CD4-positive, alpha-beta T cell treated with Interleukin-1 beta for 1 hour (primary cell): ENCODE measurements at regions not wholly inside any gene's neighbourhood (a gene's known extent, or its start where the extent isn't known, plus 50 kb on each side); places are given as distances from the start of the nearest gene placed in this dataset.
"Not testable (repeated sequence)": the region's sequence is repeated elsewhere in the genome, so short reads cannot be mapped to it uniquely, and the experiment has no call there.

Experiments
- DNase-seq, 2 donors: peaks; one replicate each; pipeline ENCODE4 v3.0.0-alpha.2; 2020 to 2022

GRCh38 chr12:124651516-124652273, 84.3 kb upstream of the NCOR2 start:
- peak in 1 of 2 donors; percentile 26 for DNase-seq

GRCh38 chr12:124650912-124651311, 83.5 kb upstream of the NCOR2 start:
- no peak for DNase-seq

DNA sequence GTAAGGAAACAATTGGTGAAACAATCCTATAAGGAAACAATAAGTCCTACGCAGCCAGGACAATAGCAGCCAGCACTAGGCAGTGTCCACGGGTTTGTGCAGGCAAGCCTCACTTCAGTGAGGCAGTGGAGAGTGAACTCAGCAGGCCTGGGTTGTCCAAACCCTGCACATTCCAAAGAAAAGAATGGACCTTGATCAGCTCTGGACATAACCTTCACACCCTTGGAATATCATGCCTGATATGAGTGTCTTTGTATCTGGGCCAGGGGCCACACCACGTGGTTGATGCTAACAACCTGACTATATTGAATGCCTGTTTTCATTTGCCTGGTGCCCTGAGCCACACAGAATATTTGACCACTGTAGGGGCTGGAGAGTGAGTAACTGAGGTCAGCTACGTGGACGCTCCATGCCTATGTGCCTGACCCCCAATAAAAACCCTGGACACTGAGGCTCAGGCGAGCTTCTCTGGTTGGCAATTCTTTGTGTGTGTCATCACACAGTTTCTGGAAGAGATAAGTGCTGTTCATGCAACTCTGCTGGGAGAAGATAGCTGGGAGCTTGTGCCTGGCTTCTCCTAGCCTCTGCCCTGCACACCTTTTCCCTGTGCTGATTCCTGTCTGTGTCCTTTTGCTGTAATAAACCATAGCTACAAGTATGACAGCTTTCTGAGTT, 81.4 kb upstream of the NCOR2 start:
- no peak for DNase-seq

- DNase-seq: no peak
Observed at GRCh38 chr12:124647316-124647715, 79.9 kb upstream of the NCOR2 start.

DNA sequence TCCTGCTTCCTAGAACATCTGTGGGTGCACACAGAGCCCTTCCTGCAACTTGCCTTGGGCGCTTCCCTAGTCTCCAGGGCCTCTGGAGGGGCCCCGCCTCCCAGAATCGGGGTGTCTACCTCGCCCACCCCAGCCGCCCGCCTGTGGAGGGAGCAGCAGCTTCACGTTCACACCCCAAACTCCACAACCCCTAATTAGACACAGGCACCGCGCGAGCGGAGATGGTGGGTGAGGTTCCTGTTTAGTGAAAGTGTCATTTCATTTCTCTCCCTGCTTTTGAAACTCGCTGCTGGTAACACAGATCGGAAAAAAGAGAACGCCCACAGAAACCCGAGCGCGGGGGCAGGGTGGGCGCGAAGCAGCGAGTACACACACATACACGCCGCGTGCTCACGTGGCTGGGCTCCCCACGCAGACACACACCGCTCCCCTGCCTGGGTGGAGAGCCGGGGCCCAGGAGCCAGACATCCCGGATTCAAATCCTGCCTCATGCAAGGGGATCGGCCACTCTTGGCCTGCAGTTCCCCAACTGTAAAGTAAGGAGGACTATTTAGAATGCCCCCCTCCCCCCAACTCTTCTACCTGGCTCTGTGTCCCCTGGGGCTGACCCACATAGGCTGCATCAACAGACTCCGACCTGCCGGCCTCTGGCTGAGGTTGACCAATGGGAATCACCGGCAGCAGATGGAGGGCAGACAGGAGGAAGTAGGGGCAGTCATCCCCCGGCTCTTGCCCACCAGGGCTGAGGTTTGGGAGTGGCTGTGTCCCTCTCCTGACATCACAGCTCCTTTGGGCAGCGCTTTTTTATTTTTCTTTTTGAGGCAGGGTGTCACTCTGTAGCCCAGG, 79.2 kb upstream of the NCOR2 start:
- DNase-seq: peak in 1 of 2 donors; percentile 27

DNA sequence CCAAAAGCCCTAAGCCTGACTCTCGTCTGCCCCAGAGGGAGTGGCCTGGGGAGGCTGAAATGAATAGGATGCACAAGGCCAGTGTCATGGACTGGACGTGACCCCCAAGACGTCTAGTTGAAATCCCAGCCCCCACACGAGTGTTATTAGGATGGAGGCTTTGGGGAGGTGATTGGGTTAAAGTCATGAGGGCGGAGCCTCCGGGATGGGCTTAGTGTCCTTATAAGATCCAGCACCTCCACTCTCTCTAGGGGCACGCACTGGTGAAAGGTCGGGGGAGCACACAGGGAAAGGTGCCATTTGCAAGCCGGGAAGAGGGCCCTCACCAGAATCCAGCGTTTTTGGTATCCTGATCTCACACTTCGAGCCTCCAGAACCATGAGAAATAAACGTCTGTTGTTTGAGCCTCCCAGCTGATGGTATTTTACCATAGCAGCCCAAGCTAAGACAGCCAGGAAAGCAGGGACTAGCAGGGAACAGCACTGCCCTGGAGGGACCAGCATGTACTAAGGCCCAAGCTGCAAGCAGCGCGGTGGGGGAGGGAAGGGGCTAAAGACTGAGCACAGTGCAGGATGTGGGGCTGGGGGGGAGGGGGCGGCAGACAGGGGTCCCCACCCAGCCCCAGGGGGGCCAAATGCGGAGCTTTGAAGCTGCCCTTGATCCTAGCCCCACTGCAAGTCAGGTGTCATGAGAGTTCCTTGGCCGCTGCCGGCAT, 78.3 kb upstream of the NCOR2 start:
- DNase-seq: no peak

DNA sequence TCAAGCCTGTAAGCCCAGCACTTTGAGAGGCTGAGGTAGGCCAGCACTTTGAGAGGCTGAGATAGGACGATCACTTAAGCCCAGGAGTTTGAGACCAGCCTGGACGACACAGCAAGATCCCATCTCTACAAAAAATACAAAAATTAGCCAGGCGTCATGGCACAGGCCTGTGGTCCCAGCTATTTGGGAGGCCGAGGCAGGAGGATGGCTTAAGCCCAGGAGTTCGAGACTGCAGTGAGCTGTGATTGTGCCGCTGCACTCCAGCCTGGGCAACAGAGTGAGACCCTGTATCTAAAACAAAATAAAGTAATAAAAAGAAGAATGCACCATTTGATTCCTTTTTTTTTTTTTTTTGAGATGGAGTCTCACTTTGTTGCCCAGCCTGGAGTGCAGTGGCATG, 76.4 kb upstream of the NCOR2 start:
- DNase-seq: not testable (repeated sequence)

DNA sequence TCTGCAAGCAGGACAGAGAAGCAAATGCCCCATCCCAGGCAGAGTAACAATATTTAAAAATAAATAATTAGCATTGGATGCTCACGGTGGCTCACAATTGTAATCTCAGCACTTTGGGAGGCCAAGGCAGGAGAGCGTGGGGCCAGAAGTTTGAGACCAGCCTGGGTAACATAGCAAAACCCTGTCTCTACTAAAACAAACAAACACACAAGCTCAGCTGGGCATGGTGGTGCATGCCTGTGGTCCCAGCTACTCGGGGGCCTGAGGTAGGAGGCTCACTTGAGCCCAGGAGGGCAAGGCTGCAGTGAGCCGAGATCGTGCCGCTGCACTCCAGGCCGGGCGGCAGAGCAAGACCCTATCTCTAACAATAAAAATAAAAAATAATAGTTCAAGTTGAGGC, 74.7 kb upstream of the NCOR2 start:
- DNase-seq: no peak

- no peak for DNase-seq
Observed at GRCh38 chr12:124641591-124641990, 74.2 kb upstream of the NCOR2 start.

DNA sequence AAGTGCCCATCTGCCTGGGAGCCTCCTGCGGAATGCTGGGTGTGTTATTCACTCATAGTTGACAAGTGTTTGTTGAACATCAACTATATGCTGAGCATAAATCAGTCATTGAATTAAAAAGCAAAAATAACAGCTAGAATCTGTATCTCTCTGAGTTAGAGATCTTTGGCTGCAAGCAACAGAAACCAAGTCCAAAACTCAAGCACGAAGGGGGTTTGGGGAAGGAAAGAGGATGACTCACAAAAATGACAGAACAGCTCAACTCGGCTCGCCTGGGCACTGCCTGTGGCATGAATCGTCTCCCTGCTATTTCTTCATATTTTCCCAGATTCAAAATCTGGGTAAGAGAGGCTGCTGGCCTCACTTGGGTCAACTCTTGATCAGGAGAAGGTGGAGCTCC, 72.6 kb upstream of the NCOR2 start:
- peak in 1 of 2 donors; percentile 48 for DNase-seq

DNA sequence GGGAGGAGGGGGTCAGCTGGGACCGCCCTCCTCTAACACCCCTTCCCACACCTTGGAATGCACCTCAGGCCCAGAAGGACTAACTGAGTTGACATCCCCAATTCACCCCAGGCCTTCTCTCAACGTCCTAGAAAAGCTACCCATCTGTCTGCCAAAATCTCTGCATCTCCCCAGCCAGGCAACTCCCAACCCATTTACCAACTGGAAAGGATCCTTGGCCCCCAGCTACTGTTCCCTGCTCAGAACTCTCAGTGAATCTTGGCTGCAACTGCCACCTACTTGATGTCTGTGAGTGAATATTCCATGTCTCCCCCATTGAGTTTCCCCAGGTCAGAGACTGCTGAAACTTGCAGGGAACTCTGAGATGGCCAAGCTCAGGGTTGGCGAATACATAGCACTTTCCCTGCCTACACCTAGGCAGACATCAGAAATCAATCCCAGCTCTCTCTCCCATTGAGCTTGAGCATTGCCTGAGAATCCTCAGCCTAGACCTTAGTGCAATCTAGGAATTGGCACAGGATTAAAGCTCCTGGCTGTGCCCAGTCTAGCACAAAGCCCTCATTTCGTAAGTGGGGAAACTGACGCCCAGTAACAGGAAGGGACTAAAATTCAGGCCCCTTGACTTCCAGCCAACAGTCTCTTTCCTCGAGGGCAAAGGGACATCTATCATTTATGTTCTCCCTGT, 71.9 kb upstream of the NCOR2 start:
- DNase-seq: no peak

DNA sequence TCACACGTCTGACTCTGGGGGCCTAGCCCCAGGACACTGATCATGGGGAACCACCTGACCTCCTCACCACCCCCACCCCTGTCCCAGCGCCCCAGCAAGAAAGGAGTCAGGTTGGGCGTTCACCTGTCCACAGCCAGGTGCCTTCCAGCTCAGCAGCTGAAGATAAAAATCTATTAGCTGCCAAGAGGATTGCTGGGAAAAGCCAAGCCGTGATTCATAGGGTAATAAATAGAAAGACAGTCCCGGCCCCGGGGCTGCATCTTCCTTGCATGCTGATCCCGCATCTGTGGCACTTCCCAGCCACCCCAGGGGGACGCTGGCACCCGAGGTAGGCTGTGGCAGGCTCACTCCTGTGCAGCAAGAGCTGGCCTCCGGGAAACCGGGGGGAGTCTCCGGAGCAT, 70.2 kb upstream of the NCOR2 start:
- DNase-seq: no peak

- no peak for DNase-seq
Observed at GRCh38 chr12:124637163-124637562, 69.8 kb upstream of the NCOR2 start.

GRCh38 chr12:124636138-124636978, 68.9 kb upstream of the NCOR2 start:
- peak; percentile 57 to 77 for DNase-seq

DNA sequence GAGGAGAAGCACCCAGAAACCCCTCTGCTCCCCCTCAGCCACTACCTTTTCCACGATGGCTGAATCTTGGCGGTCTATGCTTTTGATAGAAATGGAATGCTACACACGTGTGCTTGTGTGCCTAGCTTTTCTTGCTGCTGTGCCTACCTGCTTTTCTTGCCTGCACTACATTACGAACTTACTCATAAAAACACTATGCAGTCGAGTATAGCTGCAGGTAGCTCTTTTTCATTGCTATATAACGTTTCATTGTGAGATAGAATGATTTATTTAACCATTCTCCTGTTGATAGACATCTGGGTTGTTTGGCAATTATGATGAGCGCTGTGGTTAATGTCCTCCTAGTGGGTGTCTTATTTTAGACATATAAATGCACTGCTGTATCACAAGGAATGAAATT, 67.9 kb upstream of the NCOR2 start:
- no peak for DNase-seq

- DNase-seq: no peak
Observed at GRCh38 chr12:124633365-124634362, 66.3 kb upstream of the NCOR2 start.

- no peak for DNase-seq
Observed at GRCh38 chr12:124632519-124632984, 65.1 kb upstream of the NCOR2 start.

DNA sequence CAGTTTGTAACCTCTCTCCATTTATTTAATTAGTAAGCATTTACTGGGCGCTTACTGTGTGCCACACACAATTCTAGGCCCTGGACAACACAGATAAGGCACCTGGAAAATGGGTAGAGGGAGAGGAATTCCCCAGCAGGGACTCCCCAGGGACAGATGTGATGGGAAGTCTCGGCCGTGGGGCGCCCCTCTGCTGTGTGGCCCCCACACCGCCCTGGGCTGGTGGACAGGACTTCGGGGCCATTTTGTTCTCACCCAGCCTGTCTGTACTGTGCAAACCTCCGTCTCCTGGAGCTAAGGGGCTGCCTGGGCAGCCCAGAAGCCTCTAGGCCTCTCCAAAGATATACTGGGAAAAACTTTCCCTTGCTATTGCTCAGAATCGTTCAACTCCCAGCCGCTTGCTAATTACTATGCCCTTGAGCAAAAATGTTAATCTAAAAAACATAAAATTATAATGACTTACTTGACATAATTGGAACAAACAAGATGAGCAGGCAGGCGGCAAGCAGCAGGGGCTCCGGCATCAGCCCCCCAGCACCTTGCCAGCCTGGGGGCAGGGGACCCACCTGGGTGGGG, 64.4 kb upstream of the NCOR2 start:
- no peak for DNase-seq

GRCh38 chr12:124630791-124631313, 63.4 kb upstream of the NCOR2 start:
- DNase-seq: no peak
